Epithelial cell of esophagus (primary cell): ENCODE measurements at regions not wholly inside any gene's neighbourhood (a gene's known extent, or its start where the extent isn't known, plus 50 kb on each side); places are given as distances from the start of the nearest gene placed in this dataset.

ENCODE experiments used
- DNase-seq: peaks from one replicate; pipeline ENCODE4 v3.0.0; 2010; ENCODE audit warnings: low read depth
- H3K4me3 ChIP-seq: 2 replicates; pipeline ENCODE4 v1.5.1; 2011; ENCODE audit warnings: mild to moderate bottlenecking, low read length, control low read depth
- CTCF ChIP-seq: IDR thresholded peaks from 2 replicates; pipeline ENCODE4 v1.5.1; 2011; ENCODE audit warnings: low read depth, mild to moderate bottlenecking, low read length, control low read depth, inconsistent platforms; ENCODE audit not compliant: insufficient read depth; ENCODE audit errors: missing control alignments

GRCh38 chr10:121154846-121155245 lies 303.7 kb downstream of the WDR11 start:
- TF ChIP-seq CTCF: no peak
- peak; percentile 93 for DNase-seq
- no peak overlapping the region for H3K4me3 ChIP-seq

- DNase-seq: no peak
- no peak for TF ChIP-seq CTCF
- no peak overlapping the region for H3K4me3 ChIP-seq
Observed at GRCh38 chr10:121155742-121156474, 304.7 kb downstream of the WDR11 start.

- H3K4me3 ChIP-seq: no peak overlapping the region
- no peak for TF ChIP-seq CTCF
- peak; percentile 49 for DNase-seq
Observed at GRCh38 chr10:121157998-121158397, 306.8 kb downstream of the WDR11 start.

GRCh38 chr10:121158988-121159579 lies 307.9 kb downstream of the WDR11 start:
- H3K4me3 ChIP-seq: no peak overlapping the region
- DNase-seq: peak; percentile 83
- TF ChIP-seq CTCF: no peak

GRCh38 chr10:121159670-121160069 lies 308.5 kb downstream of the WDR11 start:
- DNase-seq: peak; percentile 96
- H3K4me3 ChIP-seq: no peak overlapping the region
- no peak for TF ChIP-seq CTCF

- TF ChIP-seq CTCF: no peak
- no peak overlapping the region for H3K4me3 ChIP-seq
- peak; percentile 76 for DNase-seq
Observed at GRCh38 chr10:121165276-121165675, 314.1 kb downstream of the WDR11 start.

- TF ChIP-seq CTCF: no peak
- no peak overlapping the region for H3K4me3 ChIP-seq
- DNase-seq: peak; percentile 73
Observed at GRCh38 chr10:121167534-121168243, 316.5 kb downstream of the WDR11 start.
